ENCODE measurements at regions not wholly inside any gene's neighbourhood (a gene's known extent, or its start where the extent isn't known, plus 50 kb on each side); places are given as distances from the start of the nearest gene placed in this dataset.

GRCh38 chr17:73997059-73997458 lies 206.4 kb upstream of the RPL38 start:
- no peak overlapping the region for H3K27ac ChIP-seq (ENCODE audit: insufficient read depth, low read length, poor library complexity, severe bottlenecking)
- no peaks in the 10 kb centered on the region for H3K27me3 ChIP-seq (replicated peaks; ENCODE audit: control insufficient read depth, insufficient read depth, low read length, poor library complexity, severe bottlenecking)
- H3K9me3 ChIP-seq (ENCODE audit: control insufficient read depth, low read length): no peaks in the 10 kb centered on the region
- H3K36me3 ChIP-seq (ENCODE audit: control insufficient read depth, insufficient read depth, low read length): no peaks in the 10 kb centered on the region
- no peaks in the 10 kb centered on the region for H3K4me1 ChIP-seq (ENCODE audit: control insufficient read depth, insufficient read depth, low read length, poor library complexity, severe bottlenecking)
- no peak overlapping the region for H3K4me3 ChIP-seq (ENCODE audit: insufficient read depth, low read depth, low read length, poor library complexity, severe bottlenecking)
- no peak for DNase-seq

- Histone ChIP-seq H3K9me3 (ENCODE audit: control insufficient read depth, low read length) (no peaks in the 10 kb centered on the region), H3K27me3 (replicated peaks; ENCODE audit: control insufficient read depth, insufficient read depth, low read length, poor library complexity, severe bottlenecking) (no peaks in the 10 kb centered on the region), H3K4me3 (ENCODE audit: insufficient read depth, low read depth, low read length, poor library complexity, severe bottlenecking) (no peak overlapping the region), H3K4me1 (ENCODE audit: control insufficient read depth, insufficient read depth, low read length, poor library complexity, severe bottlenecking) (no peaks in the 10 kb centered on the region), H3K36me3 (ENCODE audit: control insufficient read depth, insufficient read depth, low read length) (no peaks in the 10 kb centered on the region), H3K27ac (ENCODE audit: insufficient read depth, low read length, poor library complexity, severe bottlenecking) (no peak overlapping the region)
- no peak for DNase-seq
Observed at GRCh38 chr17:73998249-73998648, 205.2 kb upstream of the RPL38 start.

GRCh38 chr17:73998653-73999645 lies 204.5 kb upstream of the RPL38 start:
- Histone ChIP-seq H3K9me3 (ENCODE audit: control insufficient read depth, low read length) (no peaks in the 10 kb centered on the region), H3K36me3 (ENCODE audit: control insufficient read depth, insufficient read depth, low read length) (no peaks in the 10 kb centered on the region), H3K27me3 (replicated peaks; ENCODE audit: control insufficient read depth, insufficient read depth, low read length, poor library complexity, severe bottlenecking) (no peaks in the 10 kb centered on the region), H3K4me1 (ENCODE audit: control insufficient read depth, insufficient read depth, low read length, poor library complexity, severe bottlenecking) (no peaks in the 10 kb centered on the region), H3K27ac (ENCODE audit: insufficient read depth, low read length, poor library complexity, severe bottlenecking) (no peak overlapping the region), H3K4me3 (ENCODE audit: insufficient read depth, low read depth, low read length, poor library complexity, severe bottlenecking) (no peak overlapping the region)
- DNase-seq: peak in 2 of 3 donors; percentile 18 to 23

GRCh38 chr17:74001145-74001544 lies 202.3 kb upstream of the RPL38 start:
- no peaks in the 10 kb centered on the region for H3K4me1 ChIP-seq (ENCODE audit: control insufficient read depth, insufficient read depth, low read length, poor library complexity, severe bottlenecking)
- H3K27ac ChIP-seq (ENCODE audit: insufficient read depth, low read length, poor library complexity, severe bottlenecking): no peak overlapping the region
- H3K36me3 ChIP-seq (ENCODE audit: control insufficient read depth, insufficient read depth, low read length): no peaks in the 10 kb centered on the region
- H3K9me3 ChIP-seq (ENCODE audit: control insufficient read depth, low read length): no peaks in the 10 kb centered on the region
- H3K4me3 ChIP-seq (ENCODE audit: insufficient read depth, low read depth, low read length, poor library complexity, severe bottlenecking): no peak overlapping the region
- DNase-seq: no peak
- no peaks in the 10 kb centered on the region for H3K27me3 ChIP-seq (replicated peaks; ENCODE audit: control insufficient read depth, insufficient read depth, low read length, poor library complexity, severe bottlenecking)

- Histone ChIP-seq H3K36me3 (ENCODE audit: control insufficient read depth, insufficient read depth, low read length) (no peaks in the 10 kb centered on the region), H3K27me3 (replicated peaks; ENCODE audit: control insufficient read depth, insufficient read depth, low read length, poor library complexity, severe bottlenecking) (no peaks in the 10 kb centered on the region), H3K27ac (ENCODE audit: insufficient read depth, low read length, poor library complexity, severe bottlenecking) (no peak overlapping the region), H3K9me3 (ENCODE audit: control insufficient read depth, low read length) (no peaks in the 10 kb centered on the region), H3K4me3 (ENCODE audit: insufficient read depth, low read depth, low read length, poor library complexity, severe bottlenecking) (no peak overlapping the region), H3K4me1 (ENCODE audit: control insufficient read depth, insufficient read depth, low read length, poor library complexity, severe bottlenecking) (no peaks in the 10 kb centered on the region)
- no peak for DNase-seq
Observed at GRCh38 chr17:74002241-74002640, 201.2 kb upstream of the RPL38 start.

GRCh38 chr17:74004056-74004455 lies 199.4 kb upstream of the RPL38 start:
- Histone ChIP-seq H3K36me3 (ENCODE audit: control insufficient read depth, insufficient read depth, low read length) (no peaks in the 10 kb centered on the region), H3K9me3 (ENCODE audit: control insufficient read depth, low read length) (no peaks in the 10 kb centered on the region), H3K4me1 (ENCODE audit: control insufficient read depth, insufficient read depth, low read length, poor library complexity, severe bottlenecking) (no peaks in the 10 kb centered on the region), H3K4me3 (ENCODE audit: insufficient read depth, low read depth, low read length, poor library complexity, severe bottlenecking) (no peak overlapping the region), H3K27ac (ENCODE audit: insufficient read depth, low read length, poor library complexity, severe bottlenecking) (no peak overlapping the region), H3K27me3 (replicated peaks; ENCODE audit: control insufficient read depth, insufficient read depth, low read length, poor library complexity, severe bottlenecking) (no peaks in the 10 kb centered on the region)
- DNase-seq: no peak

- H3K4me3 ChIP-seq (ENCODE audit: insufficient read depth, low read depth, low read length, poor library complexity, severe bottlenecking): no peak overlapping the region
- no peaks in the 10 kb centered on the region for H3K9me3 ChIP-seq (ENCODE audit: control insufficient read depth, low read length)
- no peaks in the 10 kb centered on the region for H3K4me1 ChIP-seq (ENCODE audit: control insufficient read depth, insufficient read depth, low read length, poor library complexity, severe bottlenecking)
- H3K27me3 ChIP-seq (replicated peaks; ENCODE audit: control insufficient read depth, insufficient read depth, low read length, poor library complexity, severe bottlenecking): no peaks in the 10 kb centered on the region
- no peaks in the 10 kb centered on the region for H3K36me3 ChIP-seq (ENCODE audit: control insufficient read depth, insufficient read depth, low read length)
- DNase-seq: no peak
- no peak overlapping the region for H3K27ac ChIP-seq (ENCODE audit: insufficient read depth, low read length, poor library complexity, severe bottlenecking)
Observed at GRCh38 chr17:74005790-74006189, 197.7 kb upstream of the RPL38 start.

GRCh38 chr17:74006371-74006770 lies 197.1 kb upstream of the RPL38 start:
- Histone ChIP-seq H3K4me1 (ENCODE audit: control insufficient read depth, insufficient read depth, low read length, poor library complexity, severe bottlenecking) (no peaks in the 10 kb centered on the region), H3K36me3 (ENCODE audit: control insufficient read depth, insufficient read depth, low read length) (no peaks in the 10 kb centered on the region), H3K9me3 (ENCODE audit: control insufficient read depth, low read length) (no peaks in the 10 kb centered on the region), H3K27me3 (replicated peaks; ENCODE audit: control insufficient read depth, insufficient read depth, low read length, poor library complexity, severe bottlenecking) (no peaks in the 10 kb centered on the region), H3K27ac (ENCODE audit: insufficient read depth, low read length, poor library complexity, severe bottlenecking) (no peak overlapping the region), H3K4me3 (ENCODE audit: insufficient read depth, low read depth, low read length, poor library complexity, severe bottlenecking) (no peak overlapping the region)
- no peak for DNase-seq

- no peak for DNase-seq
- no peak overlapping the region for H3K27ac ChIP-seq (ENCODE audit: insufficient read depth, low read length, poor library complexity, severe bottlenecking)
- H3K9me3 ChIP-seq (ENCODE audit: control insufficient read depth, low read length): no peaks in the 10 kb centered on the region
Observed at GRCh38 chr17:74008196-74008595, 195.3 kb upstream of the RPL38 start.

GRCh38 chr17:74009056-74009625 lies 194.3 kb upstream of the RPL38 start:
- Histone ChIP-seq H3K9me3 (ENCODE audit: control insufficient read depth, low read length) (no peaks in the 10 kb centered on the region), H3K36me3 (ENCODE audit: control insufficient read depth, insufficient read depth, low read length) (no peaks in the 10 kb centered on the region), H3K27ac (ENCODE audit: insufficient read depth, low read length, poor library complexity, severe bottlenecking) (no peak overlapping the region), H3K27me3 (replicated peaks; ENCODE audit: control insufficient read depth, insufficient read depth, low read length, poor library complexity, severe bottlenecking) (no peaks in the 10 kb centered on the region), H3K4me1 (ENCODE audit: control insufficient read depth, insufficient read depth, low read length, poor library complexity, severe bottlenecking) (peaks cover 4% of the 10 kb centered on the region), H3K4me3 (ENCODE audit: insufficient read depth, low read depth, low read length, poor library complexity, severe bottlenecking) (no peak overlapping the region)
- DNase-seq: no peak

More at GRCh38 chr17:74008196-74008595, 195.3 kb upstream of the RPL38 start:
- H3K4me1 ChIP-seq (ENCODE audit: control insufficient read depth, insufficient read depth, low read length, poor library complexity, severe bottlenecking): peaks cover 4% of the 10 kb centered on the region
- no peaks in the 10 kb centered on the region for H3K36me3 ChIP-seq (ENCODE audit: control insufficient read depth, insufficient read depth, low read length)
- H3K4me3 ChIP-seq (ENCODE audit: insufficient read depth, low read depth, low read length, poor library complexity, severe bottlenecking): no peak overlapping the region
- no peaks in the 10 kb centered on the region for H3K27me3 ChIP-seq (replicated peaks; ENCODE audit: control insufficient read depth, insufficient read depth, low read length, poor library complexity, severe bottlenecking)
